BLaER1 treated with 17β-estradiol and CSF1 and Interleukin-3, amounts not matched to agents 10 nM and 100 nM (cell line): ENCODE measurements at regions not wholly inside any gene's neighbourhood (a gene's known extent, or its start where the extent isn't known, plus 50 kb on each side); places are given as distances from the start of the nearest gene placed in this dataset.

Experiments
- H3K27ac ChIP-seq, 11 experiments: shearing (Covaris generic); formaldehyde crosslinking; 2 replicates each; pipeline ENCODE4 v1.8.1; 2022
- H3K27me3 ChIP-seq, 11 experiments: shearing (Covaris generic); formaldehyde crosslinking; 2 replicates each; pipeline ENCODE4 v1.8.1; 2022
- H3K36me3 ChIP-seq, 11 experiments: shearing (Covaris generic); formaldehyde crosslinking; 2 replicates each; pipeline ENCODE4 v1.8.1; 2022
- H3K4me1 ChIP-seq, 10 experiments: shearing (Covaris generic); formaldehyde crosslinking; 2 replicates each; pipeline ENCODE4 v1.8.1; 2022
- H3K4me2 ChIP-seq, 11 experiments: shearing (Covaris generic); formaldehyde crosslinking; 2 replicates each; pipeline ENCODE4 v1.8.1; 2022
- H3K4me3 ChIP-seq, 10 experiments: shearing (Covaris generic); formaldehyde crosslinking; 2 replicates each; pipeline ENCODE4 v1.8.1; 2022
- H3K9ac ChIP-seq, 11 experiments: shearing (Covaris generic); formaldehyde crosslinking; 2 replicates each; pipeline ENCODE4 v1.8.1; 2022
- H3K9me3 ChIP-seq, 11 experiments: shearing (Covaris generic); formaldehyde crosslinking; replicated peaks in 1 of 11; 2 replicates each; pipeline ENCODE4 v1.8.1; 2022
- H4K20me1 ChIP-seq, 11 experiments: shearing (Covaris generic); formaldehyde crosslinking; 2 replicates each; pipeline ENCODE4 v1.8.1; 2022
- Cebpa-rat ChIP-seq, 11 experiments: shearing (Covaris generic); IDR thresholded peaks; 2 replicates each; pipeline ENCODE4 v1.8.1; 2022

GRCh38 chr4:80138551-80139538 lies 58.5 kb upstream of the PRDM8 start:
- Histone ChIP-seq H3K27ac (peak overlapping the region; percentile 83 to 98 (median 92)), H3K4me2 (peak overlapping the region; percentile 42 to 92 (median 78))

GRCh38 chr4:80137631-80138030 lies 59.7 kb upstream of the PRDM8 start:
- H4K20me1 ChIP-seq: no peaks in the 10 kb centered on the region
- H3K27ac ChIP-seq: peak overlapping the region; percentile 83 to 98 (median 92)
- peaks cover 0 to 13% (median 0%) of the 10 kb centered on the region in 11 experiments; a peak in 6 of 22 replicates for H3K9me3 ChIP-seq
- no peak overlapping the region for H3K4me3 ChIP-seq
- H3K9ac ChIP-seq: peak overlapping the region in 10 of 11 experiments; percentile 42 to 83 (median 74); a peak in 18 of 22 replicates
- no peak for TF ChIP-seq Cebpa-rat (IDR thresholded peaks at IDR 0.05)
- no peaks in the 10 kb centered on the region for H3K27me3 ChIP-seq
- no peaks in the 10 kb centered on the region for H3K36me3 ChIP-seq
- peak overlapping the region; percentile 42 to 92 (median 78); a peak in 21 of 22 replicates for H3K4me2 ChIP-seq
- peaks cover 39 to 75% (median 58%) of the 10 kb centered on the region in 10 experiments for H3K4me1 ChIP-seq

More at GRCh38 chr4:80138551-80139538, 58.5 kb upstream of the PRDM8 start:
- H3K4me3 ChIP-seq: no peak overlapping the region; a peak in 2 of 20 replicates
- H3K36me3 ChIP-seq: no peaks in the 10 kb centered on the region
- peak overlapping the region; percentile 65 to 83 (median 73) for H3K9ac ChIP-seq
- H4K20me1 ChIP-seq: no peaks in the 10 kb centered on the region
- TF ChIP-seq Cebpa-rat (IDR thresholded peaks at IDR 0.05): peak in 9 of 11 experiments; percentile 50 to 96 (median 93); a peak in 17 of 22 replicates
- peaks cover 47 to 87% (median 69%) of the 10 kb centered on the region in 10 experiments for H3K4me1 ChIP-seq
- H3K27me3 ChIP-seq: no peaks in the 10 kb centered on the region
- peaks cover 0 to 13% (median 3%) of the 10 kb centered on the region in 11 experiments; a peak in 6 of 22 replicates for H3K9me3 ChIP-seq

- no peaks in the 10 kb centered on the region for H4K20me1 ChIP-seq
- peak overlapping the region in 10 of 11 experiments; percentile 5 to 98 (median 94); a peak in 17 of 22 replicates for H3K27ac ChIP-seq
- peak overlapping the region in 2 of 11 experiments; percentile 14 to 17; a peak in 2 of 22 replicates for H3K4me2 ChIP-seq
- no peaks in the 10 kb centered on the region for H3K36me3 ChIP-seq
- H3K9me3 ChIP-seq: peaks cover 0 to 13% (median 0%) of the 10 kb centered on the region in 11 experiments; a peak in 6 of 22 replicates
- no peaks in the 10 kb centered on the region for H3K27me3 ChIP-seq
- TF ChIP-seq Cebpa-rat (IDR thresholded peaks at IDR 0.05): no peak
- H3K4me1 ChIP-seq: peaks cover 31 to 61% (median 44%) of the 10 kb centered on the region in 10 experiments
- H3K9ac ChIP-seq: no peak overlapping the region
- H3K4me3 ChIP-seq: no peak overlapping the region
Observed at GRCh38 chr4:80136270-80136669, 61.0 kb upstream of the PRDM8 start.

- Histone ChIP-seq H3K4me1 (peaks cover 31 to 56% (median 39%) of the 10 kb centered on the region in 10 experiments), H3K27me3 (no peaks in the 10 kb centered on the region), H3K4me3 (no peak overlapping the region), H3K36me3 (no peaks in the 10 kb centered on the region), H3K9ac (no peak overlapping the region), H3K9me3 (peaks cover 0 to 13% (median 0%) of the 10 kb centered on the region in 11 experiments; a peak in 6 of 22 replicates), H4K20me1 (no peaks in the 10 kb centered on the region), H3K27ac (peak overlapping the region in 8 of 11 experiments; percentile 20 to 98 (median 96); a peak in 12 of 22 replicates), H3K4me2 (peak overlapping the region in 1 of 11 experiments; percentile 17; a peak in 1 of 22 replicates)
- no peak for TF ChIP-seq Cebpa-rat (IDR thresholded peaks at IDR 0.05)
Observed at GRCh38 chr4:80135702-80136058, 61.6 kb upstream of the PRDM8 start.

GRCh38 chr4:80134936-80135701 lies 62.1 kb upstream of the ANTXR2 start:
- TF ChIP-seq Cebpa-rat (IDR thresholded peaks at IDR 0.05): no peak
- H4K20me1 ChIP-seq: no peaks in the 10 kb centered on the region
- peaks cover 0 to 13% (median 0%) of the 10 kb centered on the region in 11 experiments; a peak in 6 of 22 replicates for H3K9me3 ChIP-seq
- H3K27me3 ChIP-seq: no peaks in the 10 kb centered on the region
- H3K4me3 ChIP-seq: no peak overlapping the region
- no peak overlapping the region for H3K4me2 ChIP-seq
- no peak overlapping the region for H3K9ac ChIP-seq
- H3K4me1 ChIP-seq: peaks cover 26 to 52% (median 34%) of the 10 kb centered on the region in 10 experiments
- no peaks in the 10 kb centered on the region for H3K36me3 ChIP-seq
- peak overlapping the region in 8 of 11 experiments; percentile 5 to 97 (median 93); a peak in 12 of 22 replicates for H3K27ac ChIP-seq

GRCh38 chr4:80133240-80133783 lies 60.3 kb upstream of the ANTXR2 start:
- no peak for TF ChIP-seq Cebpa-rat (IDR thresholded peaks at IDR 0.05)
- no peaks in the 10 kb centered on the region for H3K27me3 ChIP-seq
- peaks cover 10 to 52% (median 28%) of the 10 kb centered on the region in 10 experiments for H3K4me1 ChIP-seq
- no peaks in the 10 kb centered on the region for H3K36me3 ChIP-seq
- peaks cover 0 to 13% (median 0%) of the 10 kb centered on the region in 11 experiments; a peak in 6 of 22 replicates for H3K9me3 ChIP-seq
- no peak overlapping the region for H3K4me3 ChIP-seq
- no peak overlapping the region for H3K4me2 ChIP-seq
- no peaks in the 10 kb centered on the region for H4K20me1 ChIP-seq
- H3K9ac ChIP-seq: no peak overlapping the region
- H3K27ac ChIP-seq: 0 out of 22 replicates have a peak overlapping the region, but pooled peaks of 1 of the 11 experiments have one; percentile 8

- H3K36me3 ChIP-seq: no peaks in the 10 kb centered on the region
- H3K9me3 ChIP-seq: 0 out of 22 replicates have a peak, but pooled peaks cover 0 to under 1% (median 0%) of the 10 kb centered on the region in 11 experiments
- H3K9ac ChIP-seq: no peak overlapping the region
- H3K4me3 ChIP-seq: no peak overlapping the region
- peaks cover 30 to 55% (median 44%) of the 10 kb centered on the region in 10 experiments for H3K4me1 ChIP-seq
- H3K27ac ChIP-seq: peak overlapping the region in 8 of 11 experiments; percentile 3 to 89 (median 66); a peak in 10 of 22 replicates
- TF ChIP-seq Cebpa-rat (IDR thresholded peaks at IDR 0.05): no peak
- H3K27me3 ChIP-seq: no peaks in the 10 kb centered on the region
- H4K20me1 ChIP-seq: no peaks in the 10 kb centered on the region
- peak overlapping the region in 4 of 11 experiments; percentile 4 to 65 (median 14); a peak in 4 of 22 replicates for H3K4me2 ChIP-seq
Observed at GRCh38 chr4:80129785-80130184, 56.8 kb upstream of the ANTXR2 start.

- Histone ChIP-seq H3K4me1 (peaks cover 30 to 55% (median 44%) of the 10 kb centered on the region in 10 experiments), H3K9ac (no peak overlapping the region; a peak in 1 of 22 replicates), H4K20me1 (no peaks in the 10 kb centered on the region), H3K9me3 (peaks cover 0 to 5% (median 0%) of the 10 kb centered on the region in 11 experiments; a peak in 2 of 22 replicates), H3K4me3 (no peak overlapping the region), H3K4me2 (peak overlapping the region; percentile 0 to 77 (median 31); a peak in 17 of 22 replicates), H3K36me3 (no peaks in the 10 kb centered on the region), H3K27me3 (no peaks in the 10 kb centered on the region), H3K27ac (peak overlapping the region in 8 of 11 experiments; percentile 46 to 89 (median 82); a peak in 15 of 22 replicates)
- TF ChIP-seq Cebpa-rat (IDR thresholded peaks at IDR 0.05): no peak
Observed at GRCh38 chr4:80128941-80129340, 55.9 kb upstream of the ANTXR2 start.
